ENCODE measurements at regions not wholly inside any gene's neighbourhood (a gene's known extent, or its start where the extent isn't known, plus 50 kb on each side); places are given as distances from the start of the nearest gene placed in this dataset.

DNA sequence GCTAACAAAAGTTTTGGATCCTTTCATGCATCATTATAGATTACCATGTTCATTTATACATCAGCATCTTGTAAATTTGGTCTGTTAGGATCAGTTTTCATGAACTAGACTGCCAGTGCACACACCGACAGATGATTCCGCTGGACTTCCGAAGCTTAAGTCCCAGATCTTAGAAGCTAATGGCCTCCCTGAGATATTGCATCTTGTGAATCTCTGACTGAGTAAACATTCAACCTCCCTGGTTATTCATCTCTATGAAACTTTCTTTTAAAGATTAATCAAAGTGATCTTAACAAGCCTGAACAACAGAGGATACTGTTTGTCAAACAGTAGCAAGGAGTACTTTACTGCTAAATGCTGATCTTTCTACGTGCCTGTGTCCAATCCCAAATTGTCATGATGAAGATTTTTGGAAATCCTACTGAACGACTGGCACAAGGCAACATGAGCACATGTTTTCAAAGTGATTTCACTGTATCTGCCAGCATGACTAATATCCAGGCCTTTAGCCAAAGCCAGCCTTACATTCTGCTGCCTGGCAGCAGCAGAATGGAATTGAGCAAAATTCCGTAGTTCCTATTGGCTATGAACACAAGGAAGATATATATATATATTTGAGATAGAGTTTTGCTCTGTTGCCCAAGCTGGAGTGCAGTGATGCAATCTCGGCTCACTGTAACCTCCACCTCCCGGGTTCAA, 91.3 kb upstream of the ANK3 start:
- TF ChIP-seq YY1 (IDR thresholded peaks at IDR 0.05; ENCODE audit: low read depth) (no peak), NFIC (IDR thresholded peaks at IDR 0.05) (peak; percentile 76), CREB1 (IDR thresholded peaks at IDR 0.05; ENCODE audit: low read depth) (no peak), TEAD4 (IDR thresholded peaks at IDR 0.05) (peak; percentile 46), EP300 (IDR thresholded peaks at IDR 0.05; ENCODE audit: borderline replicate concordance) (peak; percentile 31; the same call in 1 of the 2 replicates), RAD21 (IDR thresholded peaks at IDR 0.05; ENCODE audit: low read depth) (no peak), CEBPB (IDR thresholded peaks at IDR 0.05) (peak; percentile 71), EGR1 (IDR thresholded peaks at IDR 0.05) (no peak), FOXM1 (IDR thresholded peaks at IDR 0.05; ENCODE audit: borderline replicate concordance, low read depth) (peak; percentile 13; the same call in 1 of the 2 replicates), ZBTB7A (IDR thresholded peaks at IDR 0.05; ENCODE audit: low read depth) (no peak), TAF1 (IDR thresholded peaks at IDR 0.05; ENCODE audit: low read depth) (no peak)
- TF ChIP-seq, protein P1, sequence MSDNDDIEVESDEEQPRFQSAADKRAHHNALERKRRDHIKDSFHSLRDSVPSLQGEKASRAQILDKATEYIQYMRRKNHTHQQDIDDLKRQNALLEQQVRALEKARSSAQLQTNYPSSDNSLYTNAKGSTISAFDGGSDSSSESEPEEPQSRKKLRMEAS (IDR thresholded peaks at IDR 0.05) = peak; percentile 64; the same call in 1 of the 2 replicates
- TF ChIP-seq, protein P2, sequence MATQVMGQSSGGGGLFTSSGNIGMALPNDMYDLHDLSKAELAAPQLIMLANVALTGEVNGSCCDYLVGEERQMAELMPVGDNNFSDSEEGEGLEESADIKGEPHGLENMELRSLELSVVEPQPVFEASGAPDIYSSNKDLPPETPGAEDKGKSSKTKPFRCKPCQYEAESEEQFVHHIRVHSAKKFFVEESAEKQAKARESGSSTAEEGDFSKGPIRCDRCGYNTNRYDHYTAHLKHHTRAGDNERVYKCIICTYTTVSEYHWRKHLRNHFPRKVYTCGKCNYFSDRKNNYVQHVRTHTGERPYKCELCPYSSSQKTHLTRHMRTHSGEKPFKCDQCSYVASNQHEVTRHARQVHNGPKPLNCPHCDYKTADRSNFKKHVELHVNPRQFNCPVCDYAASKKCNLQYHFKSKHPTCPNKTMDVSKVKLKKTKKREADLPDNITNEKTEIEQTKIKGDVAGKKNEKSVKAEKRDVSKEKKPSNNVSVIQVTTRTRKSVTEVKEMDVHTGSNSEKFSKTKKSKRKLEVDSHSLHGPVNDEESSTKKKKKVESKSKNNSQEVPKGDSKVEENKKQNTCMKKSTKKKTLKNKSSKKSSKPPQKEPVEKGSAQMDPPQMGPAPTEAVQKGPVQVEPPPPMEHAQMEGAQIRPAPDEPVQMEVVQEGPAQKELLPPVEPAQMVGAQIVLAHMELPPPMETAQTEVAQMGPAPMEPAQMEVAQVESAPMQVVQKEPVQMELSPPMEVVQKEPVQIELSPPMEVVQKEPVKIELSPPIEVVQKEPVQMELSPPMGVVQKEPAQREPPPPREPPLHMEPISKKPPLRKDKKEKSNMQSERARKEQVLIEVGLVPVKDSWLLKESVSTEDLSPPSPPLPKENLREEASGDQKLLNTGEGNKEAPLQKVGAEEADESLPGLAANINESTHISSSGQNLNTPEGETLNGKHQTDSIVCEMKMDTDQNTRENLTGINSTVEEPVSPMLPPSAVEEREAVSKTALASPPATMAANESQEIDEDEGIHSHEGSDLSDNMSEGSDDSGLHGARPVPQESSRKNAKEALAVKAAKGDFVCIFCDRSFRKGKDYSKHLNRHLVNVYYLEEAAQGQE (IDR thresholded peaks at IDR 0.05; ENCODE audit: low read depth) = no peak
- TF ChIP-seq, protein P3, sequence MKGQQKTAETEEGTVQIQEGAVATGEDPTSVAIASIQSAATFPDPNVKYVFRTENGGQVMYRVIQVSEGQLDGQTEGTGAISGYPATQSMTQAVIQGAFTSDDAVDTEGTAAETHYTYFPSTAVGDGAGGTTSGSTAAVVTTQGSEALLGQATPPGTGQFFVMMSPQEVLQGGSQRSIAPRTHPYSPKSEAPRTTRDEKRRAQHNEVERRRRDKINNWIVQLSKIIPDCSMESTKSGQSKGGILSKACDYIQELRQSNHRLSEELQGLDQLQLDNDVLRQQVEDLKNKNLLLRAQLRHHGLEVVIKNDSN (IDR thresholded peaks at IDR 0.05) = 0 out of 2 replicates have a peak, but pooled peaks have one; percentile 14

DNA sequence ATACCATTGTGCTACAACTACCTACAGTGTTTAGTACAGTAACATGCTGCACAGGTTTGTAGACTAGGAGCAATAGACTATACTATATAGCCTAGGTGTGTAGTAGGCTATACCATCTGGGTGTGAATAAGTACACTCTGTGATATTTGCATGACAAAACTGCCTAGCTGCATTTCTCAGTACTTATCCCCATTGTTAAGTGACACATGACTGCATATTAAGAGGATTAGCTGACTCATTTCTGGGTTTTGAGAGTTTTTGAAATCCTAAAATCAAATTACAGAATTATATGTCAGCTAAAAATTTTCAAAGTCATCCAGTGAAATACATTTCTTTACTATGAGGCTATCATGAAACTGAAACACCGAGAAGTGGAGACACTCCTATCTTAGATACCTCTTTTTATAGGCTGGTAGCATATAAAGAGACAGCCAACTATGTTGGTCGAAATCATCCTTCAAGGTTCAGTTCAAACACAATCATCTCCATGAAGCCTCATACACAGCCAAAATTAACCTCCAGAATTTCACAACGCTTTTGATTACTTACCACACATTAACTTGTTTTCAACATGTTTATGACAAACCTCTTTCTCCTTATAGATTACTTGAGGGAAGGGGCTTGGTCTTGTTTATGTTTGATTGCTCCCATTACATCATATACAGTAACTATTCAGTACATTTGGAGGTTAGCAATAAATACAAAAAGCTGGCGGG, 89.8 kb upstream of the ANK3 start:
- TF ChIP-seq TAF1 (IDR thresholded peaks at IDR 0.05; ENCODE audit: low read depth) (no peak), EGR1 (IDR thresholded peaks at IDR 0.05) (no peak), CEBPB (IDR thresholded peaks at IDR 0.05) (no peak), YY1 (IDR thresholded peaks at IDR 0.05; ENCODE audit: low read depth) (no peak), ZBTB7A (IDR thresholded peaks at IDR 0.05; ENCODE audit: low read depth) (no peak), EP300 (IDR thresholded peaks at IDR 0.05; ENCODE audit: borderline replicate concordance) (no peak), FOXM1 (IDR thresholded peaks at IDR 0.05; ENCODE audit: borderline replicate concordance, low read depth) (no peak), CREB1 (IDR thresholded peaks at IDR 0.05; ENCODE audit: low read depth) (no peak), TCF12 (IDR thresholded peaks at IDR 0.05; ENCODE audit: low read depth) (no peak), NFIC (IDR thresholded peaks at IDR 0.05) (no peak), RAD21 (IDR thresholded peaks at IDR 0.05; ENCODE audit: low read depth) (no peak), TEAD4 (IDR thresholded peaks at IDR 0.05) (no peak)
- TF ChIP-seq, protein P1 (IDR thresholded peaks at IDR 0.05) = no peak
- TF ChIP-seq, protein P2 (IDR thresholded peaks at IDR 0.05; ENCODE audit: low read depth) = no peak
- TF ChIP-seq, protein P3 (IDR thresholded peaks at IDR 0.05) = no peak

DNA sequence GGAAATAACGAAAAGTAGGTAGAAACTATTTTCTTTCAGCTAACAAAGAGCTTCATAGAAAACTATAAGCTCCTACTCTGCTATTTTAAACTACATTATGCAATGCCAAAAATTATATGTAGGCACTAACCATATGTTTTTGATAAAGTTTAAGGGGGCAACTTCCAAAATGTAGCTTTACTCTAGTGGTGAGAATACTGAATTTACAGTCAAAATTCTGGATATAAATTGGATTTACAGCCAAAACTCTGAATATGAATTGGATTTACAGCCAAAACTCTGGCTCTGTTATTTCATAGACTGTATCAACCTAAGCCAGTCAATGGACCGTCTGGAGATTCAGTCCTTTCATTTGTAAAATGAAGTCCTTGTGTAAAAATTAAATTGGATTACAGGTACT, 86.8 kb upstream of the ANK3 start:
- TF ChIP-seq RAD21 (IDR thresholded peaks at IDR 0.05; ENCODE audit: low read depth) = no peak
- no peak for TF ChIP-seq TEAD4 (IDR thresholded peaks at IDR 0.05)
- no peak for TF ChIP-seq CEBPB (IDR thresholded peaks at IDR 0.05)
- no peak for TF ChIP-seq EP300 (IDR thresholded peaks at IDR 0.05; ENCODE audit: borderline replicate concordance)
- TF ChIP-seq FOXM1 (IDR thresholded peaks at IDR 0.05; ENCODE audit: borderline replicate concordance, low read depth) = no peak
- TF ChIP-seq TAF1 (IDR thresholded peaks at IDR 0.05; ENCODE audit: low read depth) = no peak
- TF ChIP-seq, protein P2 (IDR thresholded peaks at IDR 0.05; ENCODE audit: low read depth) = no peak
- no peak for TF ChIP-seq EGR1 (IDR thresholded peaks at IDR 0.05)
- TF ChIP-seq TCF12 (IDR thresholded peaks at IDR 0.05; ENCODE audit: low read depth) = no peak
- TF ChIP-seq, protein P1 (IDR thresholded peaks at IDR 0.05) = no peak
- TF ChIP-seq YY1 (IDR thresholded peaks at IDR 0.05; ENCODE audit: low read depth) = no peak
- TF ChIP-seq NFIC (IDR thresholded peaks at IDR 0.05) = no peak
- TF ChIP-seq, protein P3 (IDR thresholded peaks at IDR 0.05) = no peak
